GM10266 (cell line): ENCODE measurements at regions not wholly inside any gene's neighbourhood (a gene's known extent, or its start where the extent isn't known, plus 50 kb on each side); places are given as distances from the start of the nearest gene placed in this dataset.

ENCODE experiments used
- DNase-seq: peaks from one replicate; pipeline ENCODE4 v3.0.0; 2012; ENCODE audit errors: extremely low spot score
- TF ChIP-seq, protein P1 (sequence below): IDR thresholded peaks from 2 replicates; pipeline ENCODE4 v1.5.1; 2012; ENCODE audit warnings: mild to moderate bottlenecking, low read depth; ENCODE audit not compliant: control insufficient read depth, insufficient read depth; ENCODE audit errors: missing control alignments

DNA sequence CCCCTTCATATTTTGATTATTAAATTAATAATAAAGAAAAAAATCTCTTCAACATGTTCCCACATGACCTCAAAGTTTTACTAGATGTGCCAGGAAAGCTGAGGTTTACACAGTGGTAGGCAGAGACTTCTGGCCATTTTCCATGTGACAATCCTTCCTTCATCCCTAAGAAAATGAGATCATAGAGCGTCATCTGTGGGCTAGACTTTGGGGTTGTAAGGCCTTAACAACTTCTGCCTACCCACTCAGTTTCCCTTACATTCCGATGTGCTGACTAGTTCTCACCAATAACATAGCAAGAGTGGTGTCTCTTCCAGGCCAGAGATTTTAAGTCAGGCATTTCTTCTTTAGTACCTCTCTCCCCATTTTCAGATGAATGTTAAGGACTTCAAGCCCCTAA, 171.1 kb upstream of the PHF14 start:
- no peak for DNase-seq
- TF ChIP-seq, protein P1, sequence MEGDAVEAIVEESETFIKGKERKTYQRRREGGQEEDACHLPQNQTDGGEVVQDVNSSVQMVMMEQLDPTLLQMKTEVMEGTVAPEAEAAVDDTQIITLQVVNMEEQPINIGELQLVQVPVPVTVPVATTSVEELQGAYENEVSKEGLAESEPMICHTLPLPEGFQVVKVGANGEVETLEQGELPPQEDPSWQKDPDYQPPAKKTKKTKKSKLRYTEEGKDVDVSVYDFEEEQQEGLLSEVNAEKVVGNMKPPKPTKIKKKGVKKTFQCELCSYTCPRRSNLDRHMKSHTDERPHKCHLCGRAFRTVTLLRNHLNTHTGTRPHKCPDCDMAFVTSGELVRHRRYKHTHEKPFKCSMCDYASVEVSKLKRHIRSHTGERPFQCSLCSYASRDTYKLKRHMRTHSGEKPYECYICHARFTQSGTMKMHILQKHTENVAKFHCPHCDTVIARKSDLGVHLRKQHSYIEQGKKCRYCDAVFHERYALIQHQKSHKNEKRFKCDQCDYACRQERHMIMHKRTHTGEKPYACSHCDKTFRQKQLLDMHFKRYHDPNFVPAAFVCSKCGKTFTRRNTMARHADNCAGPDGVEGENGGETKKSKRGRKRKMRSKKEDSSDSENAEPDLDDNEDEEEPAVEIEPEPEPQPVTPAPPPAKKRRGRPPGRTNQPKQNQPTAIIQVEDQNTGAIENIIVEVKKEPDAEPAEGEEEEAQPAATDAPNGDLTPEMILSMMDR = no peak

DNA sequence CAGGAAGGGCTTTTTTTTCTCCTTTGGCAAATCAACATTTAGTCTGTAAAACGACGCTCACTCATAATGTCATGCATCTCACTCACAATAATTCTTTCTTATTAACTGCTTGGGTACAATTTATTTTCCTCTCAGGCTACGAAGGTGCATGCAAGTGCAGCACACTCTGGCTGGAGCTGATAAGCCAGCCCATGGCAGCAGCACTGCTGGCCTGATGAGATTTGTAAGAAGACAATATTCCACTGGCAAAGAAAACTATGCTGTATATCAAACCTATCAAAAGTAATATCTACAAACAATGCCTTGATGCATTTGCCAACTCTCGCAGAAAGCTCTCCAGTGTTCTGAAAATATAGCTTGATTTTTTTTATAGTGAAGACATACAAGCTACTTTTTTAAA, 170.0 kb upstream of the PHF14 start:
- no peak for DNase-seq
- TF ChIP-seq, protein P1 = no peak

DNA sequence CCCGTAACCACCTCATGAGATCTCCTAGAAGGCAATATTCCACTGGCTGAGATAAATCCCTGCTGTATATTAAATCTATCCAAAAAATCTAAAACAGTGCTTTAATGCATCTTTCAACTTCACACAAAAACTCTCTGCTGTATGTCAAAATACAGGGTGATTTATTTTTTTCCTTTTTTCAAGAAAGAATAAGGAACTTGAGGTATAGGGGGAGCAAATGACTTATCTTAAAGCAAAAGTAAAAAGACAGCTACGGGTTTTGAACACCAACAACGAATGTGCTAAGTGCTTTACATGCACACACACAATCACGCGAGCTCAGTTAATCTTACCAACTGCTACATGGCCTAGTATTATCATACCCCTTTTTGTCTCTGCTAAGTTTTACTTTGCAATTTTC, 168.9 kb upstream of the PHF14 start:
- TF ChIP-seq, protein P1 = no peak

DNA sequence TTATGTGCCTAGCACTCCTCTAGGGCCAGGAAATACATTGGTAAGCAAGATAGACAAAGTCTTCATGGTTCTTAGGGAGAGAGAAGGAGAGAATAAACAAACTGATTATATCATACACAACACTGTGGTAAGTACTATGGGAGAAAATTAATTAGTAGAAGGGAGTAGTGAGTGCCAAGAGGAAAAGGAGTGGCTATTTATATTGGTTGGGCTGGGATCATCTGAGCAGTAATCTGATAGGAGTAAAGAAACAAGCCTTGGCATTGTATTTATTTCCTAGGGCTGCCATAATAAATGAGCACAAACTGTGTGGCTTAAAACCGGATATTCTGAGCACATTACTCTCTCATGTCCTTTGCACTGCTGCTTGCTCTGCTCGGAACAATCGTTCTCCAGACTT, 158.1 kb upstream of the PHF14 start:
- TF ChIP-seq, protein P1 = no peak
- DNase-seq = no peak

More for the DNA sequence above, 168.9 kb upstream of the PHF14 start:
- no peak for DNase-seq

DNA sequence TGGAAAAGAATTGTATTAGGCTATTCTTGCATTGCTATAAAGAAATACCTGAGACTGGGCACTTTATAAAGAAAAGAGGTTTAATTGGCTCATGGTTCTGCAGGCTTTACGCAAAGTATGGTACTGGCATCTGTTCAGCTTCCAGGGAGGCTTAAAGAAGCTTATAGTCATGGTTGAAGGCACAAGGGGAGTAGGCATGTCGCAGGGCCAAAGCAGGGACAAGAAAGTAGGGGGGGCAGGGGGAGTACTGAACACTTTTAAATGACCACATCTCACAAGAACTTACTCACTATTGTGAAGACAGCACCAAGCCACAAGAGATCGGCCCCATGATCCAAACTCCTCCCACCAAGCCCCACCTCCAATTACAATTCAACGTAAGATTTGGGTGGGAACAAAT, 152.5 kb upstream of the PHF14 start:
- TF ChIP-seq, protein P1 = no peak
- no peak for DNase-seq

DNA sequence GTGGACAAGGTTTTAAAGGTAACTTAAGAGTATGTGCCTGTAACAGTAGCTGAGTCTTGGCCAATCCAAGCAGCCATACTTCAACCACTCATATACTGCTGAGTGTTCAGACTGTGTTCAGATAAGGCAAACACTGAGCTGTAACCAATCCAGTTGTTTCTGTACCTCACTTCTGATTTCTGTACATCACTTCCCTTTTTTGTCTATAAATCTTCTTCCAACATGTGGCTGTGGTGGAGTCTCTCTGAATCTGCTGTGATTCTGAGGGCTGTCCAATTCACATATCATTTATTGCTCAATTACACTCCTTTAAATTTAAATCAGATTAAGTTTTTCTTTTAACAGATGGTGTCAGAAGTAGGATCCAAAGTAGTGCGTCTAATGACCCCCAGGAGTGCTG, 149.5 kb upstream of the PHF14 start:
- TF ChIP-seq, protein P1 = no peak
- DNase-seq = no peak

DNA sequence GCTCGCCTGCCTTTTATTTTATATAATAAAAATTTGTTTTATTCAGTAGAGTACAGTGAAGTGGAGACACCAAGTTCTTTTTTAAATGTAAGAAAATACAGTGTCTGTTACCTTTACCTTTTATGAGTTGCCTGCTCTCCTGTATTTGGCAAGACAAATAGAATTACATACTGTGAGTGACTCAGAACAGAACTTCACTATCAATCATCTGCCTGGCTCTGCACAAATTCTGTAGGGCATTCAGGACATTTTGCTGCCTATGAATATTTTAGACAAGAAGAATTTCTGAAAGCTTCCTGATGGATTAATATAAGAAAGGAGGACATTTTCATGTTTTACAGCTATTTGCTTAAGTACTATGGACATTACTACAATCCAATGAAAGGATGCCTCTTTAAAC, 135.4 kb upstream of the PHF14 start:
- TF ChIP-seq, protein P1 = no peak
- DNase-seq = no peak
